Testis (tissue), 2 donors: ENCODE measurements at regions not wholly inside any gene's neighbourhood (a gene's known extent, or its start where the extent isn't known, plus 50 kb on each side); places are given as distances from the start of the nearest gene placed in this dataset.

Experiments used
- DNase-seq: peaks from one replicate; pipeline ENCODE4 v3.0.0-alpha.2; 2019
- H3K27ac ChIP-seq, 2 donors: fragments of 200-600 bp; sonication (generic); one replicate each; pipeline ENCODE4 v1.5.1; 2019
- H3K27me3 ChIP-seq: fragments of 200-600 bp; sonication (generic); one replicate; pipeline ENCODE4 v1.5.1; 2019
- H3K36me3 ChIP-seq: fragments of 200-600 bp; sonication (generic); one replicate; pipeline ENCODE4 v1.5.1; 2017; ENCODE audit warnings: low read depth; ENCODE audit errors: missing control alignments
- H3K4me1 ChIP-seq: fragments of 200-600 bp; sonication (generic); one replicate; pipeline ENCODE4 v1.5.1; 2019
- H3K4me3 ChIP-seq, 2 donors: fragments of 200-600 bp; sonication (generic); one replicate each; pipeline ENCODE4 v1.5.1; 2017 to 2019
- H3K9me3 ChIP-seq: fragments of 200-600 bp; sonication (generic); one replicate; pipeline ENCODE4 v1.5.1; 2017
- POLR2A ChIP-seq: fragments of 450-650 bp; IDR thresholded peaks from one replicate; pipeline ENCODE4 v1.6.1; 2017; ENCODE audit warnings: antibody characterized with exemption, mild to moderate bottlenecking, moderate library complexity
- WGBS, 2 donors: methylation state at CpG; one replicate each; pipeline ENCODE4 v1.1.5; 2018; 5-methylcytosine and 5-hydroxymethylcytosine counted together
- intact Hi-C: fragments of 100-400 bp; cut with DNase I; formaldehyde crosslinking; loops from one replicate; pipeline ENCODE4 v1.15.1; 2023; ENCODE audit warnings: low total_unique reads
- TF ChIP-seq, protein P1 (sequence below), 3 experiments: fragments of 450-650 bp in 2 of 3; fragments of 200-600 bp in 1 of 3; sonication (generic) in 1 of 3; IDR thresholded peaks; one replicate each; pipeline ENCODE4 v1.5.1; 2016 to 2019; ENCODE audit warnings: antibody characterized with exemption in 3 of 3, mild to moderate bottlenecking in 2 of 3, moderate library complexity in 1 of 3

GRCh38 chr16:76670125-76670857 is 393.1 kb downstream of the CNTNAP4 start:
- no peak for DNase-seq
- no peaks in the 10 kb centered on the region for H3K9me3 ChIP-seq
- no peak for TF ChIP-seq POLR2A
- TF ChIP-seq, protein P1, sequence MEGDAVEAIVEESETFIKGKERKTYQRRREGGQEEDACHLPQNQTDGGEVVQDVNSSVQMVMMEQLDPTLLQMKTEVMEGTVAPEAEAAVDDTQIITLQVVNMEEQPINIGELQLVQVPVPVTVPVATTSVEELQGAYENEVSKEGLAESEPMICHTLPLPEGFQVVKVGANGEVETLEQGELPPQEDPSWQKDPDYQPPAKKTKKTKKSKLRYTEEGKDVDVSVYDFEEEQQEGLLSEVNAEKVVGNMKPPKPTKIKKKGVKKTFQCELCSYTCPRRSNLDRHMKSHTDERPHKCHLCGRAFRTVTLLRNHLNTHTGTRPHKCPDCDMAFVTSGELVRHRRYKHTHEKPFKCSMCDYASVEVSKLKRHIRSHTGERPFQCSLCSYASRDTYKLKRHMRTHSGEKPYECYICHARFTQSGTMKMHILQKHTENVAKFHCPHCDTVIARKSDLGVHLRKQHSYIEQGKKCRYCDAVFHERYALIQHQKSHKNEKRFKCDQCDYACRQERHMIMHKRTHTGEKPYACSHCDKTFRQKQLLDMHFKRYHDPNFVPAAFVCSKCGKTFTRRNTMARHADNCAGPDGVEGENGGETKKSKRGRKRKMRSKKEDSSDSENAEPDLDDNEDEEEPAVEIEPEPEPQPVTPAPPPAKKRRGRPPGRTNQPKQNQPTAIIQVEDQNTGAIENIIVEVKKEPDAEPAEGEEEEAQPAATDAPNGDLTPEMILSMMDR (IDR thresholded peaks at IDR 0.05) = no peak
- intact Hi-C loops = no loop called here
- H3K4me3 ChIP-seq = no peak overlapping the region
- H3K4me1 ChIP-seq = no peaks in the 10 kb centered on the region
- H3K36me3 ChIP-seq = no peaks in the 10 kb centered on the region
- no peak overlapping the region for H3K27ac ChIP-seq
- no peaks in the 10 kb centered on the region for H3K27me3 ChIP-seq
- 70 to 87% methylated on average over 5 of the region's 5 CpGs for WGBS, 2 donors

DNA sequence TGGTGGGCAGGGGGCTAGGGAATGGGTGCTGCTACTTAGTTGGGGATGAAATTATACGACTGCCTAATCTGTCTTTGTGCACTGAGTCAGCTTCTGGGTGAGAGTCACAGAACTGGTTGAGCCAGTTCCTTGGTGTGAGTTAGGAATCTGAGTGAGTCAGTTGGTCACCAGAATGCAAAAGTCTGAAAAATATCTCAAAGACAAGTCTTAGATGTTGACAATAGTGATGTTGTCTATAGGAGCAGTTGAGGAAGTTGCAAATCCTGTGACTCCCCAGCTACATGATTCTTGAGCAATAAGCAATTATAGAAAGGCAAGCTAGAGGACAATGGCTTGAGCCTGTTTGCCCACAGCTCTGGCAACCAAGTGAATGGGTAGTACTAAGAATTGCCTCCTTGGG is 399.2 kb downstream of the CNTNAP4 start:
- WGBS, 2 donors = 92 to 94% methylated on average over 1 of the region's 1 CpG
- no peak overlapping the region for H3K4me3 ChIP-seq
- no peak overlapping the region for H3K27ac ChIP-seq
- no peaks in the 10 kb centered on the region for H3K9me3 ChIP-seq
- intact Hi-C loops = no loop called here
- no peak for DNase-seq
- no peaks in the 10 kb centered on the region for H3K36me3 ChIP-seq
- no peaks in the 10 kb centered on the region for H3K4me1 ChIP-seq
- no peaks in the 10 kb centered on the region for H3K27me3 ChIP-seq
- TF ChIP-seq, protein P1 (IDR thresholded peaks at IDR 0.05) = no peak
- TF ChIP-seq POLR2A = no peak

- Histone ChIP-seq H3K27me3 (no peaks in the 10 kb centered on the region), H3K36me3 (no peaks in the 10 kb centered on the region), H3K4me3 (no peak overlapping the region), H3K27ac (no peak overlapping the region), H3K9me3 (no peaks in the 10 kb centered on the region), H3K4me1 (no peaks in the 10 kb centered on the region)
- no peak for DNase-seq
- TF ChIP-seq, protein P1 (IDR thresholded peaks at IDR 0.05) = no peak
- no peak for TF ChIP-seq POLR2A
- WGBS, 2 donors = 54 to 73% methylated on average over 4 of the region's 4 CpGs
- intact Hi-C loops = no loop called here
These were observed 404.1 kb downstream of the CNTNAP4 start for GRCh38 chr16:76681296-76681695.

GRCh38 chr16:76683051-76683450 is 405.9 kb downstream of the CNTNAP4 start:
- H3K27me3 ChIP-seq = no peaks in the 10 kb centered on the region
- WGBS, 2 donors = 44 to 70% methylated on average over 4 of the region's 4 CpGs
- no peak for TF ChIP-seq POLR2A
- TF ChIP-seq, protein P1 (IDR thresholded peaks at IDR 0.05) = no peak
- no peaks in the 10 kb centered on the region for H3K9me3 ChIP-seq
- intact Hi-C loops = no loop called here
- no peaks in the 10 kb centered on the region for H3K4me1 ChIP-seq
- DNase-seq = no peak
- H3K4me3 ChIP-seq = no peak overlapping the region
- H3K36me3 ChIP-seq = no peaks in the 10 kb centered on the region
- H3K27ac ChIP-seq = no peak overlapping the region

DNA sequence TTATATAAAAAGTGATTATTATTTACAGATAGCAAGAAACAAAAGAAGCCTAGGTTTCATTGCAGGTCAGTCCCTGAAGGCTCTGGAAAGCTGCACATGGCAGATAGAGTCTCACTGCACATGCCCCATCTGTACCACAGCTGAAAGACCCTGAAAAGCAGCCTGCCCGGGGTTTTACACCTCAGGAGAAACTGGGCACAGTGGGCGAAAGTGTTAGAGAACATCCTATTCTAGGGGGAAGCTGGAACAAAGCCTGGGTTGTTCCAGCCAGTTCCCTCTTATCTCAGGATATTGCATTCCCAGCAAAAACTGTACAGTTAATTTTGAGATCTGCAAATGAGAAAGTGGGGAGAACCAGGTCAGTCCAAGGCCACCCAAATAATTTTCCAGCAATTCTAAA is 419.7 kb downstream of the CNTNAP4 start:
- DNase-seq = peak; percentile 65
- 29 to 46% methylated on average over 2 of the region's 2 CpGs for WGBS, 2 donors
- intact Hi-C loops = no loop called here
- Histone ChIP-seq H3K27ac (peak overlapping the region in 1 of 2 donors; percentile 18), H3K4me3 (no peak overlapping the region), H3K36me3 (no peaks in the 10 kb centered on the region), H3K4me1 (peaks cover 7% of the 10 kb centered on the region), H3K27me3 (no peaks in the 10 kb centered on the region), H3K9me3 (no peaks in the 10 kb centered on the region)
- no peak for TF ChIP-seq POLR2A
- TF ChIP-seq, protein P1 (IDR thresholded peaks at IDR 0.05) = no peak
